Non-pigmented ciliary epithelial cell (primary cell): ENCODE measurements at regions not wholly inside any gene's neighbourhood (a gene's known extent, or its start where the extent isn't known, plus 50 kb on each side); places are given as distances from the start of the nearest gene placed in this dataset.
"Not testable (repeated sequence)": the region's sequence is repeated elsewhere in the genome, so short reads cannot be mapped to it uniquely, and the experiment has no call there.

Experiments
- DNase-seq: peaks from one replicate; pipeline ENCODE4 v3.0.0-alpha.2; 2010; ENCODE audit warnings: low read depth

GRCh38 chr2:35314049-35314448, 1041.5 kb upstream of the CRIM1 start:
- no peak for DNase-seq

GRCh38 chr2:35301369-35301768, 1054.2 kb upstream of the CRIM1 start:
- no peak for DNase-seq

- peak; percentile 60 for DNase-seq
Observed at GRCh38 chr2:35298493-35298892, 1057.1 kb upstream of the CRIM1 start.

- DNase-seq: no peak
Observed at GRCh38 chr2:35297403-35297802, 1058.2 kb upstream of the CRIM1 start.

GRCh38 chr2:35294636-35295263, 1060.8 kb upstream of the CRIM1 start:
- DNase-seq: no peak

- no peak for DNase-seq
Observed at GRCh38 chr2:35293261-35293660, 1062.3 kb upstream of the CRIM1 start.

GRCh38 chr2:35292199-35292598, 1063.4 kb upstream of the CRIM1 start:
- DNase-seq: no peak

- DNase-seq: no peak
Observed at GRCh38 chr2:35281702-35282101, 1073.9 kb upstream of the CRIM1 start.

GRCh38 chr2:35255826-35256225, 1099.8 kb upstream of the CRIM1 start:
- no peak for DNase-seq

GRCh38 chr2:35251156-35251555, 1104.4 kb upstream of the CRIM1 start:
- DNase-seq: no peak

GRCh38 chr2:35246702-35247101, 1108.9 kb upstream of the CRIM1 start:
- no peak for DNase-seq

- no peak for DNase-seq
Observed at GRCh38 chr2:35228584-35228983, 1127.0 kb upstream of the CRIM1 start.

- DNase-seq: no peak
Observed at GRCh38 chr2:35220461-35220860, 1135.1 kb upstream of the CRIM1 start.

GRCh38 chr2:35204881-35205280, 1150.7 kb upstream of the CRIM1 start:
- DNase-seq: no peak

GRCh38 chr2:35204323-35204722, 1151.3 kb upstream of the CRIM1 start:
- no peak for DNase-seq

GRCh38 chr2:35199298-35199697, 1156.3 kb upstream of the CRIM1 start:
- DNase-seq: no peak

GRCh38 chr2:35185861-35186412, 1169.6 kb upstream of the CRIM1 start:
- no peak for DNase-seq

- DNase-seq: no peak
Observed at GRCh38 chr2:35184471-35184870, 1171.1 kb upstream of the CRIM1 start.

- not testable (repeated sequence) for DNase-seq
Observed at GRCh38 chr2:35176726-35177125, 1178.9 kb upstream of the CRIM1 start.

GRCh38 chr2:35174845-35175244, 1180.7 kb upstream of the CRIM1 start:
- DNase-seq: no peak

GRCh38 chr2:35172687-35173086, 1182.9 kb upstream of the CRIM1 start:
- DNase-seq: no peak

GRCh38 chr2:35168351-35168750, 1187.2 kb upstream of the CRIM1 start:
- DNase-seq: no peak

- no peak for DNase-seq
Observed at GRCh38 chr2:35163948-35164347, 1191.6 kb upstream of the CRIM1 start.

- DNase-seq: no peak
Observed at GRCh38 chr2:35160871-35161270, 1194.7 kb upstream of the CRIM1 start.
